ENCODE measurements at regions not wholly inside any gene's neighbourhood (a gene's known extent, or its start where the extent isn't known, plus 50 kb on each side); places are given as distances from the start of the nearest gene placed in this dataset.

- Histone ChIP-seq H3K36me3 (ENCODE audit: insufficient read depth, low read length) (no peaks in the 10 kb centered on the region), H3K79me2 (ENCODE audit: insufficient read depth, low read length) (no peaks in the 10 kb centered on the region), H3K4me1 (ENCODE audit: insufficient read depth, low read length) (peaks cover 18% of the 10 kb centered on the region), H4K20me1 (ENCODE audit: insufficient read depth, low read length) (no peaks in the 10 kb centered on the region), H3K9me3 (ENCODE audit: low read depth, low read length) (no peaks in the 10 kb centered on the region), H2AFZ (ENCODE audit: low read length) (peak overlapping the region; percentile 58), H3K4me3 (ENCODE audit: insufficient read depth, low read length) (no peak overlapping the region), H3K27me3 (ENCODE audit: insufficient read depth, low read length) (no peaks in the 10 kb centered on the region), H3K4me2 (ENCODE audit: insufficient read depth, low read length) (no peak overlapping the region), H3K27ac (ENCODE audit: low read depth, low read length) (no peak overlapping the region)
- DNase-seq (ENCODE audit: insufficient read length, low spot score, missing footprints): no peak
- TF ChIP-seq CTCF (IDR thresholded peaks at IDR 0.05; ENCODE audit: extremely low read depth, low read depth, low read length): no peak
Observed at GRCh38 chr4:141348573-141348972, 127.9 kb downstream of the ZNF330 start.

- H3K27me3 ChIP-seq (ENCODE audit: insufficient read depth, low read length): no peaks in the 10 kb centered on the region
- H3K36me3 ChIP-seq (ENCODE audit: insufficient read depth, low read length): no peaks in the 10 kb centered on the region
- H3K4me1 ChIP-seq (ENCODE audit: insufficient read depth, low read length): peaks cover 18% of the 10 kb centered on the region
- H3K79me2 ChIP-seq (ENCODE audit: insufficient read depth, low read length): no peaks in the 10 kb centered on the region
- no peak overlapping the region for H3K4me2 ChIP-seq (ENCODE audit: insufficient read depth, low read length)
- DNase-seq (ENCODE audit: insufficient read length, low spot score, missing footprints): no peak
- TF ChIP-seq CTCF (IDR thresholded peaks at IDR 0.05; ENCODE audit: extremely low read depth, low read depth, low read length): no peak
- no peak overlapping the region for H3K27ac ChIP-seq (ENCODE audit: low read depth, low read length)
- H2AFZ ChIP-seq (ENCODE audit: low read length): no peak overlapping the region
- no peak overlapping the region for H3K4me3 ChIP-seq (ENCODE audit: insufficient read depth, low read length)
- H3K9me3 ChIP-seq (ENCODE audit: low read depth, low read length): no peaks in the 10 kb centered on the region
- no peaks in the 10 kb centered on the region for H4K20me1 ChIP-seq (ENCODE audit: insufficient read depth, low read length)
Observed at GRCh38 chr4:141349236-141349635, 128.5 kb downstream of the ZNF330 start.

GRCh38 chr4:141350122-141350905 is 129.6 kb downstream of the ZNF330 start:
- Histone ChIP-seq H3K4me3 (ENCODE audit: insufficient read depth, low read length) (no peak overlapping the region), H3K4me1 (ENCODE audit: insufficient read depth, low read length) (peaks cover 18% of the 10 kb centered on the region), H3K27ac (ENCODE audit: low read depth, low read length) (no peak overlapping the region), H3K4me2 (ENCODE audit: insufficient read depth, low read length) (no peak overlapping the region), H3K36me3 (ENCODE audit: insufficient read depth, low read length) (no peaks in the 10 kb centered on the region), H3K27me3 (ENCODE audit: insufficient read depth, low read length) (no peaks in the 10 kb centered on the region), H2AFZ (ENCODE audit: low read length) (no peak overlapping the region), H4K20me1 (ENCODE audit: insufficient read depth, low read length) (no peaks in the 10 kb centered on the region), H3K79me2 (ENCODE audit: insufficient read depth, low read length) (no peaks in the 10 kb centered on the region), H3K9me3 (ENCODE audit: low read depth, low read length) (no peaks in the 10 kb centered on the region)
- TF ChIP-seq CTCF (IDR thresholded peaks at IDR 0.05; ENCODE audit: extremely low read depth, low read depth, low read length): no peak
- DNase-seq (ENCODE audit: insufficient read length, low spot score, missing footprints): no peak

GRCh38 chr4:141352331-141352730 is 131.6 kb downstream of the ZNF330 start:
- H4K20me1 ChIP-seq (ENCODE audit: insufficient read depth, low read length): no peaks in the 10 kb centered on the region
- H3K27me3 ChIP-seq (ENCODE audit: insufficient read depth, low read length): no peaks in the 10 kb centered on the region
- no peak overlapping the region for H3K4me2 ChIP-seq (ENCODE audit: insufficient read depth, low read length)
- peaks cover 15% of the 10 kb centered on the region for H3K4me1 ChIP-seq (ENCODE audit: insufficient read depth, low read length)
- DNase-seq (ENCODE audit: insufficient read length, low spot score, missing footprints): no peak
- no peaks in the 10 kb centered on the region for H3K79me2 ChIP-seq (ENCODE audit: insufficient read depth, low read length)
- H2AFZ ChIP-seq (ENCODE audit: low read length): no peak overlapping the region
- H3K9me3 ChIP-seq (ENCODE audit: low read depth, low read length): no peaks in the 10 kb centered on the region
- no peaks in the 10 kb centered on the region for H3K36me3 ChIP-seq (ENCODE audit: insufficient read depth, low read length)
- H3K27ac ChIP-seq (ENCODE audit: low read depth, low read length): peak overlapping the region; percentile 71
- TF ChIP-seq CTCF (IDR thresholded peaks at IDR 0.05; ENCODE audit: extremely low read depth, low read depth, low read length): no peak
- H3K4me3 ChIP-seq (ENCODE audit: insufficient read depth, low read length): no peak overlapping the region
